ENCODE measurements at regions not wholly inside any gene's neighbourhood (a gene's known extent, or its start where the extent isn't known, plus 50 kb on each side); places are given as distances from the start of the nearest gene placed in this dataset.
"Not testable (repeated sequence)": the region's sequence is repeated elsewhere in the genome, so short reads cannot be mapped to it uniquely, and the experiment has no call there.

DNA sequence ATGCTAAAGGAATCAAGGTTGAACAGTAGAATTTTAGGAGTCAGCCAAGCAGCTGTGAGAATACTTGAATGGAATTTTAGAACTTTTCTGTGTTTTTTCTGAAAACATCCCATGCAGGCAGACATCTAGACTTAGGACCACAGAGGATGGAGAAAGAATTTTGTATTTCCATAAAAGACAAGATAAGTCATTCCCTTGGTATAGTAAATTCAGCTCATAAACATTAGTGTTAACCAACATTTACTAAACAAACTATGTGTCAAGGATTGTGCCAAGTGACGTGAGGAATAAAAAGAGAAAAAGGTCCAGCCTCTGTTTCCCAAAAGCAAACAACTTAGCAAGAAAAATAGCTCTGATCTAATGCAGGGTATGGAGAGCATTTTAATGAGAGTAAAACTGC lies 210.2 kb upstream of the NR5A2 start:
- H3K27ac Mint-ChIP-seq: no peak overlapping the region
- ATAC-seq (no peak), DNase-seq (no peak)
- peaks cover 0 to 4% (median 0%) of the 10 kb centered on the region in 3 donors for H3K36me3 Mint-ChIP-seq
- H3K4me3 Mint-ChIP-seq: no peak overlapping the region
- POLR2A ChIA-PET: no interaction called here
- H3K27me3 Mint-ChIP-seq: peaks cover 2 to 15% (median 14%) of the 10 kb centered on the region in 5 donors
- H3K9me3 Mint-ChIP-seq: peaks cover 0 to 21% (median 0%) of the 10 kb centered on the region in 9 donors
- no peaks in the 10 kb centered on the region for H3K4me1 Mint-ChIP-seq

DNA sequence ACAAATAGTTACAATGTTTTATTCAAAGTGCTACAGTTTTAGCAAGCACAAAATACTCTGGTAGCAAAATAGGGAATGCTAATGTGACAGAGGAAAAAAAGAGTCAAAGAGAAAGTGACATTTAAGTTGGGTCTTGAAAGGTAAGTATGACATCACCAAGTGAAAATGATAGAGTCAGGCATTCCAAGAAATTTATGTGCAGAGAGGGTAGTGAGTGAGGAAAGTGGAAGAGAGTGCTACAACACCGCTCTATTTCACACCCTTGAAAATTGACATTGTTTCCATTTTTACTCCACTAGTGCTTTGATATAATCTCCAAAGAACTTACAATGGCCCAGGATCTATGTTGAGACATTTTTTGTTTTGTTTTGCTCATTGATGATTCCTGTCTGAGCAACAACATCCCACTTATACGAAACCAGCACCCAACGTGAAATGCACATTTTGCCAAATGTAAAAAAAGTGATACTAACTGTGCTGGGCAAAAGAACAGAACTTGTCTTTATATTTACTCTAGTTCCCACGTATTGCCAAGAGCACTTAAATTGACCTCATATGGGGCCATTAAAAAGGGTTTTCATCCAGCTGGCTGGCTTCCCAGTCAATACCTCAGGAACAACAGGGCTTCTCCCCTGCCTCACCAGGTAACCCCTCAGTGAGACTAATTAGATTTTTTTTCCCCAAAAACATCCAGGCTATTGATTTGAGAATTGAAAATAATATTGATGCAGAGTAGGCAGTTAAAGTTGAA lies 206.3 kb upstream of the NR5A2 start:
- ATAC-seq (no peak), DNase-seq (no peak)
- H3K9me3 Mint-ChIP-seq: peaks cover 0 to 5% (median 2%) of the 10 kb centered on the region in 9 donors
- H3K27ac Mint-ChIP-seq: no peak overlapping the region
- H3K4me3 Mint-ChIP-seq: no peak overlapping the region
- peaks cover 0 to 4% (median 0%) of the 10 kb centered on the region in 3 donors for H3K36me3 Mint-ChIP-seq
- H3K27me3 Mint-ChIP-seq: peaks cover 11 to 20% (median 16%) of the 10 kb centered on the region in 5 donors
- POLR2A ChIA-PET: no interaction called here
- no peaks in the 10 kb centered on the region for H3K4me1 Mint-ChIP-seq

DNA sequence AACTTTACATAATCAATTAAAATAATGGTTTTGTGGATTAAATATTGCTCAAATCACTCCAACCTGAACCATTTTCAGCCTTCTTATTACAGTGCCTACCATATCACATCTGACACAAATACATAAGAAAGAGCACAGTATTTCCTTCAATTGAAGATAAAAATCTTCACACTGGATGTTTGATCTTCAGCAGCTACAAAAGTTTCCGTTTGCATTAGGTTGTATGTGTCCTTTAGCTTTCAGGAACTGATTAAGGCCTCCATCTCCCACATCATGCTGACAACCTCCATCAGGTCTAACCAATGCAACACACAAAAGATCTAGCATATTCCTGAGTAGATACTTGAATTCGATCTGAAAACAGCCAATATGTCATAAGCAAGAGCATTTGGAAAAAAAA lies 195.1 kb upstream of the NR5A2 start:
- H3K27ac Mint-ChIP-seq: no peak overlapping the region
- peaks cover 0 to 10% (median 0%) of the 10 kb centered on the region in 3 donors for H3K36me3 Mint-ChIP-seq
- H3K27me3 Mint-ChIP-seq: peaks cover 9 to 20% (median 13%) of the 10 kb centered on the region in 5 donors
- peaks cover 0 to 23% (median 11%) of the 10 kb centered on the region in 9 donors for H3K9me3 Mint-ChIP-seq
- POLR2A ChIA-PET: no interaction called here
- no peak overlapping the region for H3K4me3 Mint-ChIP-seq
- peaks cover 0 to 3% (median 0%) of the 10 kb centered on the region in 4 donors for H3K4me1 Mint-ChIP-seq
- no peak for DNase-seq
- ATAC-seq: no peak

DNA sequence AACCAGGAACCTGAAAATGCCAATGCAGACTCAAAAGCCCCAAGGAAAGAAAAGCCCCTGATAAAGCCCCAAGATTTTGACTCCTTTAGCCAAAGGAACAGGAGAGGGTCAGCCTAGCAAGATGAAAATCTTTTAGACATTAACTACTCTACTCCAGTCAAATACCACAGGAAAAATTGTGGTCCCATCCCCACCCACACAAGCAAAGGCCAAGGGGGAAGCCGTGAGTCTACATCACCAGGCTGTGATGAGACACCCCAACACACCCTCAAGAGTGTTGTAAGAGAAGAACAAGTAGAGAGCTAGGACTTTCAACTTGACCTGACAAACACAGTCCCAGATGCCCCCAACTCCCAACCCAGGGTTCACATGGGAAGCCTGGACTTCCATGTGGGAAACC lies 192.8 kb upstream of the NR5A2 start:
- Mint-ChIP-seq H3K27ac (no peak overlapping the region), H3K4me3 (no peak overlapping the region), H3K4me1 (peaks cover 0 to 3% (median 0%) of the 10 kb centered on the region in 4 donors), H3K9me3 (peaks cover 0 to 30% (median 14%) of the 10 kb centered on the region in 9 donors), H3K27me3 (peaks cover 10 to 38% (median 19%) of the 10 kb centered on the region in 5 donors), H3K36me3 (peaks cover 0 to 10% (median 0%) of the 10 kb centered on the region in 3 donors)
- POLR2A ChIA-PET: no interaction called here
- ATAC-seq: no peak
- no peak for DNase-seq

DNA sequence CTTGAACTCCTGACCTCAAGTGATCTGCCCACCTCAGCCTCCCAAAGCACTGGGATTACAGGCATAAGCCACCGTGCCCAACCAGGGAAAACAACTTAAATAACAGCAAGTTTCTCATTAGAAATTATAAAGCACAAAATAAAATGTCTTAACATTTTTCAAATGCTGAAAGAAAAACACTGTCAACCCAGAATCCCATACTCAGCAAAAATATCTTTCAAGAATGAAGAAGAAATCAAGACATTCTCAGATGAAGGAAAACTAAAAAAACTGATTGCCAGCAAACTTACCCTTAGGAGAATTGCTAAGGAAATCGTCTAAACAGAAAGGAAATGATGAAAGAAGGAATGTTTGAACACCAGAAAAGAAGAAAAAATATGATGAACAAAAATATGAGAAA lies 191.1 kb upstream of the NR5A2 start:
- no peak for ATAC-seq
- POLR2A ChIA-PET: no interaction called here
- Mint-ChIP-seq H3K4me3 (no peak overlapping the region), H3K36me3 (peaks cover 0 to 10% (median 0%) of the 10 kb centered on the region in 3 donors), H3K4me1 (peaks cover 0 to 3% (median 0%) of the 10 kb centered on the region in 4 donors), H3K27me3 (peaks cover 7 to 38% (median 17%) of the 10 kb centered on the region in 5 donors), H3K27ac (no peak overlapping the region), H3K9me3 (peaks cover 0 to 30% (median 14%) of the 10 kb centered on the region in 9 donors)
- DNase-seq: no peak

DNA sequence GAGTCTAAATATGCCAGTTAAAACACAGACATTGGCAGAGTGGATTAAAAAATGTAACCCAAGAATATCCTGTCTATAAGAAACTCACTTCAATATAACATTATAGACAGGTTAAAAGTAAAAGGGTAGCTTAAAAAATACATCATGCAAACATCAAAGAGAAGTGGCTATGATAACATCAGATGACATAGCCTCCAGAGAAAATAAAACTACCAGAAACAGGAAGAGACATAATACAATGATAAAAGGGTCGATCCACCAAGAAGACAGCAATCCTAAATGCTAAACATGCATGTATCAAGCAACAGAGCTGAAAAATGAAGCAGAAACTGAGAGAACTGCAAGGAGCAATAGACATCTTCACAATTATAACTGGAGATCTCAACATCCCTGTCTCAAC lies 190.2 kb upstream of the NR5A2 start:
- Mint-ChIP-seq H3K36me3 (peaks cover 0 to 10% (median 0%) of the 10 kb centered on the region in 3 donors), H3K27me3 (peaks cover 7 to 38% (median 17%) of the 10 kb centered on the region in 5 donors), H3K9me3 (peaks cover 0 to 30% (median 14%) of the 10 kb centered on the region in 9 donors), H3K4me1 (peaks cover 0 to 3% (median 0%) of the 10 kb centered on the region in 4 donors), H3K4me3 (no peak overlapping the region), H3K27ac (no peak overlapping the region)
- DNase-seq (no peak), ATAC-seq (no peak)
- POLR2A ChIA-PET: no interaction called here

DNA sequence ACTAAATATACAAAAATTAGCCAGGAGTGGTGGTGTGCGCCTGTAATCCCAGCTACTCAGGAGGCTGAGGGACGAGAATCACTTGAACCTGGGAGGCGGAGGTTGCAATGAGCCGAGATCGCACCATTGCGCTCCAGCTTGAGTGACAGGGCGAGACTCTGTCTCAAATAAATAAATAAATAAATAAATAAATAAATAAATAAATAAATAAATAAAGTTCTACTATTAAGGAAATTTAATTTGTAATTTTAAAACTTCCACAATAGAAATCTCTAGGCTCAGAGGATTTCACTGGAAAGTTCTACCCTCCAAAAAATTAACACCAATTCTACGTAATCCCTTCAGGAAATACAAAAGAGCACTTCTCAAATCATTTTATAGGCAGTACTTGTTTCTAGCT lies 187.9 kb upstream of the NR5A2 start:
- H3K36me3 Mint-ChIP-seq, ATAC-seq, H3K4me3 Mint-ChIP-seq, DNase-seq, H3K27ac Mint-ChIP-seq, POLR2A ChIA-PET, H3K4me1 Mint-ChIP-seq: not testable (repeated sequence)
- peaks cover 0 to 30% (median 15%) of the 10 kb centered on the region in 9 donors for H3K9me3 Mint-ChIP-seq
- peaks cover 4 to 31% (median 13%) of the 10 kb centered on the region in 5 donors for H3K27me3 Mint-ChIP-seq

DNA sequence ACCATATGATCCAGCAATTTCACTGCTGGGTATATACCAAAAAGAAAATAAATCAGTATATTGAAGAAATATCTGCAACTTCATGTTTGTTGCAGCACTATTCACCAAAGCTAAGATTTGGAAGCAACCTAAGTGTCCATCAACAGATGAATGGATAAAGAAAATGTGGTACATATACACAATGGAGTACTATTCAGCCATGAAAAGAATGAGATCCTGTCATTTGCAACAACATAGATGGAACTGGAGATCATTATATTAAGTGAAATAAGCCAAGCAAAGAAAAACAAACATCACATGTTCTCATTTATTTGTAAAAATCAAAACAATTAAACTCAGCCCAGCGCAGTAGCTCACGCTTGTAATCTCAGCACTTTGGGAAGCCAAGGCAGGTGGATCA lies 184.4 kb upstream of the NR5A2 start:
- H3K36me3 Mint-ChIP-seq, H3K4me1 Mint-ChIP-seq, ATAC-seq, H3K4me3 Mint-ChIP-seq, DNase-seq, POLR2A ChIA-PET, H3K27ac Mint-ChIP-seq: not testable (repeated sequence)
- Mint-ChIP-seq H3K9me3 (peaks cover 0 to 12% (median 0%) of the 10 kb centered on the region in 9 donors), H3K27me3 (peaks cover 2 to 22% (median 9%) of the 10 kb centered on the region in 5 donors)

DNA sequence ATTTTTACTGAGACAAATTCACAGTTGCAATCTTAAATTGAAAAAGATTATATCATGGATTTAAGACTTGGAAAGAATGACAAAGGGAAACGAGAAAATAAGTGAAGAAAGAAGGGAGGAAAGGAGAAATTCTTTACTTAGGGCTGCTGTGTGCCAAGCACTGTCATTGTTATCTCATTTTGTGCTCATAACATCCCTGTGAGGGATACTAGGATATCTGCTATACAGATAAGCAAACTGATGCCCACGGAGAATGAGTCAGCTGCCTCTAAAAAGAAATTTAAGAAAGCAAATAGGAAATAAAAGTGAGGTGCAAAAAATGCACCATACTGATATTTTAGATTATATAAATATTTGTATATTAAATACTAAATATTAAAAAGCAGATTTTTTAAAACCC lies 183.6 kb upstream of the NR5A2 start:
- Mint-ChIP-seq H3K36me3 (no peaks in the 10 kb centered on the region), H3K9me3 (peaks cover 0 to 4% (median 0%) of the 10 kb centered on the region in 9 donors), H3K27me3 (peaks cover 2 to 19% (median 11%) of the 10 kb centered on the region in 5 donors), H3K4me3 (no peak overlapping the region), H3K4me1 (no peaks in the 10 kb centered on the region), H3K27ac (no peak overlapping the region)
- POLR2A ChIA-PET: no interaction called here
- no peak for ATAC-seq
- DNase-seq: no peak

DNA sequence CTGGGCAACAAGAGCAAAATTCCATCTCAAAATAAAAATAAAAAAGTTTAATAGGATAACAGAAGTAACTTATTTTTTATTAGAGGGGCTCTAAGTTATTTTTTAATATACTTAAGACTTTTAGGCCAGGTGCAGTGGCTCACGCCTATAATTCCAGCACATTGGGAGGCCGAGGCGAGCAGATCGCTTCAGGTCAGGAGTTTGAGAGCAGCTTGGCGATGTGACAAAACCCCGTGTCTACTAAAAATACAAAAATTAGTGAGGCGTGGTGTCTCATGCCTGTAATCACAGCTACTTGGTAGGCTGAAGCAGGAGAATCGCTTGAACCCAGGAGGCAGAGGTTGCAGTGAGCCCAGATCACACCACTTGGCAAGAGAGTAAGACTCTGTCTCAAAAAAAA lies 180.5 kb upstream of the NR5A2 start:
- Mint-ChIP-seq H3K27me3 (peaks cover 3 to 15% (median 11%) of the 10 kb centered on the region in 5 donors), H3K4me1 (no peaks in the 10 kb centered on the region), H3K36me3 (no peaks in the 10 kb centered on the region), H3K9me3 (peaks cover 0 to 3% (median 0%) of the 10 kb centered on the region in 9 donors), H3K4me3 (no peak overlapping the region), H3K27ac (no peak overlapping the region)
- POLR2A ChIA-PET: no interaction called here
- DNase-seq (no peak), ATAC-seq (no peak)

DNA sequence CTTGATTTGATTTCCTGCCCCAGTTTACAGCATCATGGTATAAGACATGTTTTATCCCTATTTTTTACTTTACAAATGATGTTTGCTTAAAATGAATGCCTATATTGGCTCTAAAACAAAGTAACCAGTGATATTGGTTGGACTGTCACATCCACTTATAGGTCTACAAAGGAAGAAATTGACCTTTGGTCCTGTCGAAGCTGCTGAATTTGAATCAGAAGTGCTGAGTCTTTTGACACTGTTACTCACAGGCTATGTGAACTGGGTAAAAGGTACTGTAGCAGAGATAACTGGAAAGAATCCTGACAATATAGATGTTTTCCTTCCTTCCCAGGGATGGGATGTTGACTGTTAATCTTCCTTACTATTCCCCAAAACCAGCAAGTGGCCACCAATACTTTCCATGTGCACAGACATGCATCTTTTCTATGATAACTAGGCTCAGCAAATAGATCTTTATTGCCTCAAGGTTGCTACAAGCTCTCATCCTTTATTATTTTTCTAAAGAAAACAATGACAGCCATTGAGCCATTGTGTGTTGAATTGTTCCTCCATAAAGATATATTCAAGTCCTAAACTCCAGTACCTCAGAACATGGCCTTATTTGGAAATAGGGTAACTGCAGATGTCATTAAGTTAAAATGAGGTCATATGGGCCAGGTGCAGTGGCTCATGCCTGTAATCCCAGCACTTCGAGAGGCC lies 175.9 kb upstream of the NR5A2 start:
- Mint-ChIP-seq H3K4me1 (no peaks in the 10 kb centered on the region), H3K27me3 (peaks cover 0 to 15% (median 9%) of the 10 kb centered on the region in 5 donors), H3K27ac (no peak overlapping the region), H3K36me3 (no peaks in the 10 kb centered on the region), H3K4me3 (no peak overlapping the region), H3K9me3 (no peaks in the 10 kb centered on the region)
- ATAC-seq (no peak), DNase-seq (no peak)
- POLR2A ChIA-PET: no interaction called here

DNA sequence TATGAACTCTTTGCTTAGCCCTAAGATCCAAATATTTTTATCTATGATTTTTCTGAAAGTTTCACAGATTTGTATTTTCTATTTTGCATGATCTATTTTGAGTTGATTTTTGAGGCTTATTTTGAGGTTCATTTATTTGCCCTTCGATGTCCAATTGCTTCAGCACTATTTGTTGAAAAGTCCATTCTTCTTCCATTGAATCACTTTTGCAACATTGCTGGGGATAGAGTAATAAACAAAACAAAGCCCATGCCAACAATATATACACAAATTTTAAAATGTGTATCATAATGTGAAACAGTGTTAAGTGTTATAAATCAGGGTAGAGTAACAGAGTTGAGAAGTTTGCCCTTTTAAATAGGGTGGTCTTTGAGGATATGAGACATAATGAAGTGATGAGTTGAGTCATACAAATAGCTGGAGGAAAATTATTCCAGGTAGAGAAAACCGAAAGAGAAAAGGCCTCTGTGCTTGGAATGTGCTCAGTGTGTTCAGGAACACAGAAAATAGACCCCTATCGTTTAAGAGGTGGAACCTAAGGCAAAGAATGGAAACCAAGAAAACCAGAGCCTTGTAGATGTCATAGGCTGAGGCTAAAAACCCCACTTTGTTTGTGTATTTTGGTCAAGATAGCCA lies 172.7 kb upstream of the NR5A2 start:
- H3K27me3 Mint-ChIP-seq: peaks cover 0 to 11% (median 2%) of the 10 kb centered on the region in 5 donors
- no peaks in the 10 kb centered on the region for H3K36me3 Mint-ChIP-seq
- no peak overlapping the region for H3K27ac Mint-ChIP-seq

DNA sequence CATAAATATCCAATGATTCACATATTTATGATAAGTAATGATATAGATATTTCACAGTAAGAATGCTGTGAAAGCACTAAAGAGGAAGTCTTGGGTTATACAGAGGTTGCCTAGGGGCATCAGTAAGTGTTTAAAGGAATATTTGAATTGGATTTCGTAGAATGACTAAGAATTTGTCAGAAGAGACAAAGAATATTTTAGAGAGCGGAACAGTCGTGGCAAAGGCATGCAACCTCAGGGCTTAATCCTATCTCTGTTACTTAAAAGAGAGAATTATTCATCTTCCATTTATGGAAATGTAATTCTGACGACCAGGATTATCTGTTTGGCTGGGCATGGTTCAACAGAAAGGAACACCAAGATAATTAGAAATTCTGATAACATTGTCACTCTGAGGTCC lies 171.9 kb upstream of the NR5A2 start:
- Mint-ChIP-seq H3K27me3 (peaks cover 0 to 11% (median 2%) of the 10 kb centered on the region in 5 donors), H3K36me3 (no peaks in the 10 kb centered on the region), H3K9me3 (no peaks in the 10 kb centered on the region), H3K4me1 (peaks cover 4 to 13% (median 6%) of the 10 kb centered on the region in 4 donors), H3K27ac (no peak overlapping the region), H3K4me3 (no peak overlapping the region)
- no peak for DNase-seq
- POLR2A ChIA-PET: no interaction called here
- ATAC-seq: no peak

More for the DNA sequence above, 172.7 kb upstream of the NR5A2 start:
- POLR2A ChIA-PET: no interaction called here
- no peak for ATAC-seq
- H3K4me3 Mint-ChIP-seq: no peak overlapping the region
- peaks cover 4 to 13% (median 5%) of the 10 kb centered on the region in 4 donors for H3K4me1 Mint-ChIP-seq
- no peaks in the 10 kb centered on the region for H3K9me3 Mint-ChIP-seq
- DNase-seq: no peak
